OCI-LY7 (cell line): ENCODE measurements at regions not wholly inside any gene's neighbourhood (a gene's known extent, or its start where the extent isn't known, plus 50 kb on each side); places are given as distances from the start of the nearest gene placed in this dataset.

Experiments used
- BruUV-seq: library from RNA; stranded (reverse); fragments of 400-500 nt; replicated peaks from 2 replicates; lab custom pipeline; 2021; lab: Mats Ljungman, UMichigan
- CTCF ChIA-PET: fragments of 300-600 bp; sonication (Branson Sonifier 250); formaldehyde crosslinking; loops from one replicate; lab custom pipeline; 2022; ENCODE audit warnings: antibody characterized with exemption; ENCODE audit not compliant: unreplicated experiment; lab: Charles Lee
- POLR2A ChIA-PET: fragments of 300-600 bp; sonication (Branson Sonifier 250); formaldehyde crosslinking; loops from one replicate; lab custom pipeline; 2022; ENCODE audit warnings: antibody characterized with exemption; lab: Charles Lee
- DNase-seq: peaks from one replicate; pipeline ENCODE4 v3.0.0-alpha.2; 2015; ENCODE audit warnings: low spot score
- H2AFZ ChIP-seq: fragments of 200-600 bp; sonication (generic), shearing (Covaris generic); 2 replicates; pipeline ENCODE4 v1.6.1; 2014; ENCODE audit warnings: mild to moderate bottlenecking, antibody characterized with exemption, low read length, moderate library complexity
- H3K27ac ChIP-seq: fragments of 200-600 bp; sonication (generic); 2 replicates; pipeline ENCODE4 v1.5.1; 2014; ENCODE audit warnings: mixed run types, low read depth, mild to moderate bottlenecking, moderate library complexity, low read length, inconsistent platforms; ENCODE audit not compliant: poor library complexity, severe bottlenecking
- H3K36me3 ChIP-seq: fragments of 200-600 bp; sonication (generic); 2 replicates; pipeline ENCODE4 v1.6.1; 2014; ENCODE audit warnings: mild to moderate bottlenecking, antibody characterized with exemption, low read length, moderate library complexity, mixed read lengths; ENCODE audit not compliant: insufficient read depth
- H3K4me1 ChIP-seq: fragments of 200-600 bp; sonication (generic); 2 replicates; pipeline ENCODE4 v1.5.1; 2014; ENCODE audit warnings: mild to moderate bottlenecking, low read length; ENCODE audit not compliant: insufficient read depth, poor library complexity, severe bottlenecking
- H3K4me2 ChIP-seq: fragments of 200-600 bp; sonication (generic); 2 replicates; pipeline ENCODE4 v1.6.1; 2014; ENCODE audit warnings: mild to moderate bottlenecking, low read length
- H3K4me3 ChIP-seq: fragments of 200-600 bp; sonication (generic); 2 replicates; pipeline ENCODE4 v1.5.1; 2014; ENCODE audit warnings: mild to moderate bottlenecking, low read depth, low read length; ENCODE audit not compliant: poor library complexity, severe bottlenecking
- H3K79me2 ChIP-seq: fragments of 200-600 bp; sonication (generic); 2 replicates; pipeline ENCODE4 v1.6.1; 2016; ENCODE audit warnings: low read depth, mild to moderate bottlenecking, low read length, moderate library complexity, mixed read lengths; ENCODE audit not compliant: insufficient read depth
- H3K9me2 ChIP-seq: fragments of 200-600 bp; sonication (generic); 2 replicates; pipeline ENCODE4 v1.6.1; 2016; ENCODE audit warnings: mild to moderate bottlenecking, low read length, mixed read lengths; ENCODE audit not compliant: insufficient read depth
- H3K9me3 ChIP-seq: fragments of 200-600 bp; sonication (generic); 2 replicates; pipeline ENCODE4 v1.6.1; 2014; ENCODE audit warnings: mild to moderate bottlenecking, mixed run types, low read length, mixed read lengths
- H4K20me1 ChIP-seq: fragments of 200-600 bp; sonication (generic); 2 replicates; pipeline ENCODE4 v1.6.1; 2014; ENCODE audit warnings: mild to moderate bottlenecking, antibody characterized with exemption, low read length, moderate library complexity, mixed read lengths; ENCODE audit not compliant: insufficient read depth
- CTCF ChIP-seq: fragments of 200-600 bp; sonication (generic); conservative IDR thresholded peaks from 2 replicates; pipeline ENCODE4 v1.5.1; 2014; ENCODE audit warnings: mild to moderate bottlenecking, antibody characterized with exemption, low read length, moderate library complexity, mixed read lengths
- EZH2phosphoT487 ChIP-seq: fragments of 200-600 bp; sonication (generic); IDR thresholded peaks from 2 replicates; pipeline ENCODE4 v1.6.1; 2018; ENCODE audit warnings: low read depth, borderline replicate concordance, mild to moderate bottlenecking, mixed run types, antibody characterized with exemption, low read length, moderate library complexity, mixed read lengths
- intact Hi-C: fragments of 100-400 bp; cut with micrococcal nuclease; formaldehyde crosslinking; loops from one replicate; pipeline ENCODE4 v1.10.0; 2022; ENCODE audit not compliant: unreplicated experiment

- Histone ChIP-seq H2AFZ (no peak overlapping the region), H3K79me2 (no peaks in the 10 kb centered on the region), H4K20me1 (no peaks in the 10 kb centered on the region), H3K9me3 (no peaks in the 10 kb centered on the region), H3K36me3 (no peaks in the 10 kb centered on the region), H3K4me2 (no peak overlapping the region), H3K4me1 (no peaks in the 10 kb centered on the region), H3K9me2 (no peaks in the 10 kb centered on the region), H3K4me3 (no peak overlapping the region), H3K27ac (no peak overlapping the region)
- intact Hi-C loops: no loop called here
- ChIA-PET CTCF (no interaction called here), POLR2A (interaction anchor here (0.6 kb wide), 1 partner anchor 1535 kb away, joined by 5 read pairs; no protein-coding TSS in a partner anchor)
- no TSS peak for BruUV-seq
- DNase-seq: no peak
- TF ChIP-seq CTCF (no peak), EZH2phosphoT487 (no peak)
Measured at GRCh38 chrX:79452881-79453280, 85.7 kb upstream of the ITM2A start.

- Histone ChIP-seq H3K4me3 (no peak overlapping the region), H4K20me1 (no peaks in the 10 kb centered on the region), H3K4me1 (no peaks in the 10 kb centered on the region), H2AFZ (no peak overlapping the region), H3K36me3 (no peaks in the 10 kb centered on the region), H3K79me2 (no peaks in the 10 kb centered on the region), H3K4me2 (no peak overlapping the region), H3K9me3 (no peaks in the 10 kb centered on the region), H3K9me2 (no peaks in the 10 kb centered on the region), H3K27ac (no peak overlapping the region)
- CTCF ChIA-PET: no interaction called here
- intact Hi-C loops: no loop called here
- no TSS peak for BruUV-seq
- TF ChIP-seq EZH2phosphoT487 (no peak), CTCF (no peak)
- POLR2A ChIA-PET: no interaction called here
- no peak for DNase-seq
Measured at GRCh38 chrX:79444694-79445210, 77.6 kb upstream of the ITM2A start.

GRCh38 chrX:79443121-79443520 is 76.0 kb upstream of the ITM2A start:
- ChIA-PET CTCF (no interaction called here), POLR2A (interaction anchor here (0.6 kb wide), 1 partner anchor 9 kb away, joined by 3 read pairs; no protein-coding TSS in a partner anchor)
- intact Hi-C loops: no loop called here

More at GRCh38 chrX:79443121-79443520, 76.0 kb upstream of the ITM2A start:
- Histone ChIP-seq H3K36me3 (no peaks in the 10 kb centered on the region), H4K20me1 (no peaks in the 10 kb centered on the region), H3K4me3 (no peak overlapping the region), H3K4me2 (no peak overlapping the region), H2AFZ (no peak overlapping the region), H3K27ac (no peak overlapping the region), H3K79me2 (no peaks in the 10 kb centered on the region), H3K9me2 (no peaks in the 10 kb centered on the region), H3K9me3 (no peaks in the 10 kb centered on the region), H3K4me1 (no peaks in the 10 kb centered on the region)
- TF ChIP-seq CTCF (no peak), EZH2phosphoT487 (no peak)
- BruUV-seq: no TSS peak
- DNase-seq: no peak
